WTC11 (cell line): ENCODE measurements at regions not wholly inside any gene's neighbourhood (a gene's known extent, or its start where the extent isn't known, plus 50 kb on each side); places are given as distances from the start of the nearest gene placed in this dataset.

Experiments
- NFYB ChIP-seq: sonication (generic); formaldehyde crosslinking; conservative IDR thresholded peaks from 2 replicates; pipeline ENCODE4 v1.8.0; 2022; ENCODE audit warnings: low read depth, missing genetic modification reagents
- RELA ChIP-seq: sonication (generic); formaldehyde crosslinking; IDR thresholded peaks from 2 replicates; pipeline ENCODE4 v1.8.1; 2022; ENCODE audit warnings: missing genetic modification reagents, mild to moderate bottlenecking, borderline replicate concordance
- SP1 ChIP-seq: sonication (generic); formaldehyde crosslinking; conservative IDR thresholded peaks from 2 replicates; pipeline ENCODE4 v1.8.1; 2022; ENCODE audit warnings: missing genetic modification reagents

DNA sequence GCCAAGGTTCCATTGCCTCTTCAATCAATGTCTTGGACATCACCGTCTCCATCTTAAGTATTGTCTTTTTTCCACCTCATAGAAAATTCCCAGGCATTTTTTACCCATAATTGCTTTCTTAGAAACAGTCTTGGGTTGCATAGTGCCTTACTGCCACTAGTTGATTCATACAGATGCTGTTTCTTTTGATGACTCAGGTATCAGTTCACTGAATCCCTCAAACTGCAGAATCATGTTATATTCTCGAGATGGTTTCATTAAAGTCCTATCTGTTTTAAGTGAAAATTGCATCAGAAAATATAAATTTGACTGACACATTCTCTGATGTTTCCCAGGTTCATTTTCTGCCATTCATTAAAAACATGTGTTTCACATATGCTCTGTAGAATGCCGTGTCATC, 1489.1 kb downstream of the BRINP3 start:
- TF ChIP-seq SP1 (CRISPR knock-in tag) = no peak
- no peak for TF ChIP-seq NFYB (CRISPR knock-in tag)
- TF ChIP-seq RELA (CRISPR knock-in tag) = no peak
